ENCODE measurements at regions not wholly inside any gene's neighbourhood (a gene's known extent, or its start where the extent isn't known, plus 50 kb on each side); places are given as distances from the start of the nearest gene placed in this dataset.
"Not testable (repeated sequence)": the region's sequence is repeated elsewhere in the genome, so short reads cannot be mapped to it uniquely, and the experiment has no call there.

DNA sequence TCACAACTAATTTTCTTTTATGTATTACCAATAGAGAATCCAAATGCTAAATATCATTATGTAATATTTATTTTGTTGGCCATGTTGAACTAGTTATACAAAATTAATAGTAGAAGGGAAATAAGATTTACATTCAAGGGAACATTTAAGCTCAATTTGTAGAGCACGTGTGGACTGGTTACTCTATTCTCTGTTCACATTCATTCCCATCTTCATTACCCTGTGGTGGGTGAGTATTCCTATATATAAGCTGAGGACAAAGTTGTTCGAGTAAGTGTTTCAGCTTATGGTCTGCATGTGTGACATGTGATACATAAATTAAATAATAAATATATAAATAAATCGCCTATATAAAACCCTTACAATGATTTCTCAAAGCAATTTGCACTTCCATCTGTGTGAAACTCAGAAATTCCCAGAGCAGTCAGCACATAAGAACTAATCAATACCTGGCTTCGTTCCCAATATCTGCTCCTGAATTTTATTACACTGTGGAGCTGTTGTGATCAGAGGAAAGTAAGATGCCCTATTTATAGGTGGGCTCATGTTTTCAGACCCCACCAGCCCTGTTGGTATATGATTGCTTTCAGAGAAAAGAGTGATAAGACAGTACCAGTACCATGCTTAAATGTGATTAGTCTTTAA lies 308.2 kb upstream of the DCN start:
- 86% methylated on average over 4 of the region's 4 CpGs for WGBS
- DNase-seq: no peak
- no peaks in the 10 kb centered on the region for H3K4me1 ChIP-seq (ENCODE audit: control insufficient read depth, insufficient read depth, low read length)
- H3K4me3 ChIP-seq (ENCODE audit: low read length): no peak overlapping the region
- no peaks in the 10 kb centered on the region for H3K9me3 ChIP-seq (ENCODE audit: control insufficient read depth, low read length)
- no peak for ATAC-seq
- peaks cover 2% of the 10 kb centered on the region for H3K27me3 ChIP-seq (ENCODE audit: control insufficient read depth, insufficient read depth)
- no peak overlapping the region for H3K27ac ChIP-seq (ENCODE audit: low read length)
- intact Hi-C loops (cut with DNase I): no loop called here

DNA sequence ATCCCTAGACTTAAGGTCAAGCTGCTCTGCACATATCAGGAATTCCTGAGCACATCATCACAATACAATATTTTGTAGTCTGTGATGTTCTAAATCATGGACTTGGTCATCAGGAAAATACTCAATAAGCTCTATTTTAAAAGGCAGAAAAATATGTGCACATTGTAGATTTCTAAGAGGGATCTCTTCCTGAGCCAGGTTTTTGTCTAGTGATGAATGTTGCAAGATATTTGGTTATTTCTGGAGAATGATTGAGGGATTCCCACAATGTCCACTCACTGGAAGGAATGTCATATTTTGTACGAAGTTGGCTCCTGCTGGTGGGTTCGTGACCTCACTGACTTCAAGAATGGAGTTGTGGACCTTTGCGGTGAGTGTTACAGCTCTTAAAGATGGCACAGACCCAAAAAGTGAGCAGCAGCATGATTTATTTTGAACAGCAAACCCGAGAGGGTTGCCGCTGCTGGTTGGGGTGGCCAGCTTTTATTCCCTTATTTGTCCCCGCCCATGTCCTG lies 300.9 kb upstream of the DCN start:
- no peaks in the 10 kb centered on the region for H3K27me3 ChIP-seq (ENCODE audit: control insufficient read depth, insufficient read depth)
- H3K27ac ChIP-seq (ENCODE audit: low read length): no peak overlapping the region
- H3K4me3 ChIP-seq (ENCODE audit: low read length): no peak overlapping the region
- no peaks in the 10 kb centered on the region for H3K9me3 ChIP-seq (ENCODE audit: control insufficient read depth, low read length)
- intact Hi-C loops (cut with DNase I): no loop called here
- DNase-seq (no peak), ATAC-seq (no peak)
- H3K4me1 ChIP-seq (ENCODE audit: control insufficient read depth, insufficient read depth, low read length): no peaks in the 10 kb centered on the region
- WGBS: 78% methylated on average over 6 of the region's 6 CpGs

DNA sequence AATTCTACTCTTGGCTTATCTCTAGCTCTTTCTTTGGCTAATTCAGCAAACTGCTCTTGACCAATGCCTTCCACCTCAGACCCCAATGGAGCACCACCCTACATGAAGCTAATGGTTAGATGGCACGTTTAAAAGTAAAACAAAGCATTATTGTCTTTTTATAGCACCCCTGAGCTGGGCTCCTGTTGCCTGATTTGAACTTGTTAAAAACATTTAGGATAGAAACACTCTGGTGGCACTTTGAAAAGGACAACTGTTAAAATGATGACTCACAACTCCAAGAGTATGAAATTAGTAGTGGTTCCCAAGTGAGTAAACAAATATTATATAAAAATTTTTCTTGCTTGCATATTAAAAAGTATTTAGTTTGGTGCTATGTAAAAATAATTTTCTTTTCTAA lies 299.6 kb upstream of the DCN start:
- ATAC-seq: no peak
- Histone ChIP-seq H3K27ac (ENCODE audit: low read length) (no peak overlapping the region), H3K4me1 (ENCODE audit: control insufficient read depth, insufficient read depth, low read length) (no peaks in the 10 kb centered on the region)

DNA sequence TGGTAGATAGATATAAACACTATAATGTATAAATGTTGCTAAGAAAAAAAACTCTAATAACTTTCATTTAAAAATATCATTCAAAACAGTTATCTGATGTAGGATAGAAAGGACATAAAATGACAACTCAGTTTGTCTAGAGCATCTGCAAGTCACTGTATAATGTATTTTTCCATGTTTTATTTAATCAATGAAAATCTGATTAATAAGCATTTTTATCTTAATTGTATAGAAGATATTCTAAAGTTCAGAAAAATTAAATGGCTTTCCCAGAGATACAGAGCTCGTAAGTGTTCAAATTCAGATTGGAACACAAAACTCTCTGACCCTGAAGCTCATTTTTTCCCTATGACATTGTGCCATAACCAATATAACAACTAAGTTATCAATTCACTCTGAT lies 295.9 kb upstream of the DCN start:
- Histone ChIP-seq H3K9me3 (ENCODE audit: control insufficient read depth, low read length) (no peaks in the 10 kb centered on the region), H3K4me1 (ENCODE audit: control insufficient read depth, insufficient read depth, low read length) (no peaks in the 10 kb centered on the region), H3K4me3 (ENCODE audit: low read length) (no peak overlapping the region), H3K27ac (ENCODE audit: low read length) (no peak overlapping the region), H3K27me3 (ENCODE audit: control insufficient read depth, insufficient read depth) (no peaks in the 10 kb centered on the region)
- DNase-seq: no peak
- no peak for ATAC-seq
- WGBS: 93% methylated on average over 1 of the region's 1 CpG
- intact Hi-C loops (cut with DNase I): no loop called here

More for the DNA sequence above, 299.6 kb upstream of the DCN start:
- no peak overlapping the region for H3K4me3 ChIP-seq (ENCODE audit: low read length)
- no peaks in the 10 kb centered on the region for H3K27me3 ChIP-seq (ENCODE audit: control insufficient read depth, insufficient read depth)
- H3K9me3 ChIP-seq (ENCODE audit: control insufficient read depth, low read length): no peaks in the 10 kb centered on the region
- no peak for DNase-seq
- intact Hi-C loops (cut with DNase I): no loop called here
- WGBS: 47% methylated on average over 1 of the region's 1 CpG

DNA sequence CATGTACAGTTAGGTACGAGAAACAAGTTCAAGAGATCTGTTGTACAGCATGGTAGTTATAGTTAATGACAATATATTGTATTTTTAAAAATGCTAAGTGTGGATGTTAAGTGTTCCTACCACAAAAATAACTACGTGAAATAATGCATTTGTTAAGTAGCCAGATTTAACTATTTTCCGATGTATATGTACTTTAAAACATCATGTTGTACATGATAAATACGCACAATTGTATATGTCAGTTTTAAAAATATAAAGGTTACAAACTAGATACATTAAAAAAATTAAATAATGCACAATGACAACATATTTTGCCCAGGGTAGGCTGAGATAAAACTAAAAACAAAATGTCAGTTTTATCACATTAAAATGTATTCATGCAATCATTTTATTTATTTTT lies 285.1 kb upstream of the DCN start:
- WGBS: 94% methylated on average over 4 of the region's 4 CpGs

DNA sequence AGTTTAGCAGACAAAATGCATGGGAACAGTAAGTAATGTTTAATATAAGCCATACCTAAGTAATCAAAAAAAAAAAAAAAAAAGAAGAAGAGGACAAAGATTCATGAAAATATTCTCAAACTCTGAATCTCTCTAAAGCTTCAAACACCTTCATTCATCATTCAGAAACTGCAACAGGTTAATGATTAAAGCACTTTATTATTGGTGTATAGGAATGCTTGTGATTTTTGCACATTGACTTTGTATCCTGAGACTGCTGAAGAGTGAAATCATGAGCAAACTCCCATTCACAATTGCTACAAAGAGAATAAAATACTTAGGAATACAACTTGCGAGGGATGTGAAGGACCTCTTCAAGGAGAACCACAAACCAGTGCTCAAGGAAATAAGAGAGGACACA lies 278.4 kb upstream of the DCN start:
- Histone ChIP-seq H3K4me3 (ENCODE audit: low read length) (no peak overlapping the region), H3K27ac (ENCODE audit: low read length) (no peak overlapping the region), H3K27me3 (ENCODE audit: control insufficient read depth, insufficient read depth) (no peaks in the 10 kb centered on the region), H3K9me3 (ENCODE audit: control insufficient read depth, low read length) (no peaks in the 10 kb centered on the region), H3K4me1 (ENCODE audit: control insufficient read depth, insufficient read depth, low read length) (no peaks in the 10 kb centered on the region)
- no peak for ATAC-seq
- WGBS: 91% methylated on average over 1 of the region's 1 CpG
- no peak for DNase-seq
- intact Hi-C loops (cut with DNase I): no loop called here

More for the DNA sequence above, 285.1 kb upstream of the DCN start:
- no peak overlapping the region for H3K27ac ChIP-seq (ENCODE audit: low read length)
- intact Hi-C loops (cut with DNase I): no loop called here
- H3K27me3 ChIP-seq (ENCODE audit: control insufficient read depth, insufficient read depth): no peaks in the 10 kb centered on the region
- no peak overlapping the region for H3K4me3 ChIP-seq (ENCODE audit: low read length)
- H3K4me1 ChIP-seq (ENCODE audit: control insufficient read depth, insufficient read depth, low read length): no peaks in the 10 kb centered on the region
- no peak for DNase-seq
- no peak for ATAC-seq
- no peaks in the 10 kb centered on the region for H3K9me3 ChIP-seq (ENCODE audit: control insufficient read depth, low read length)

DNA sequence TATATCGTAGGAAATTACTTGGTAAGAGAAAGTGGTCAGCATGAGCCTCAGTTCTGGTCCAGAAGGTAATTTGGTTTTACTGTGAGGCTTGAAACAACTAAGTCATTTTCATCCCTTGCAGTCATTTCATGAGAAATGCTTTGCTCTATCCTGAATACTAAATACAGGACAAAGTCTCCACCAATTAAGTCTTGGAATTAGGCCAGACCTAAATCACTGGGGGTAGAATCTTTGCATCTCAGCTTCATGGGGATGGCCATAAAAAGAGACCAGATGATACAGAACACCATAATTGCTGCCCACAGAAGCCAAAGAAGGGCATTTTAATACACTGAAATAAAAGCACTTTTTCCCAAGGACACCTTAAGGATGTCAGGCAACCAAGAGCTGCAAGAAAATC lies 277.9 kb upstream of the DCN start:
- DNase-seq: no peak
- no peak overlapping the region for H3K27ac ChIP-seq (ENCODE audit: low read length)
- no peak for ATAC-seq
- H3K4me3 ChIP-seq (ENCODE audit: low read length): no peak overlapping the region
- 89% methylated on average over 1 of the region's 1 CpG for WGBS
- H3K9me3 ChIP-seq (ENCODE audit: control insufficient read depth, low read length): no peaks in the 10 kb centered on the region
- no peaks in the 10 kb centered on the region for H3K27me3 ChIP-seq (ENCODE audit: control insufficient read depth, insufficient read depth)
- intact Hi-C loops (cut with DNase I): no loop called here
- no peaks in the 10 kb centered on the region for H3K4me1 ChIP-seq (ENCODE audit: control insufficient read depth, insufficient read depth, low read length)

DNA sequence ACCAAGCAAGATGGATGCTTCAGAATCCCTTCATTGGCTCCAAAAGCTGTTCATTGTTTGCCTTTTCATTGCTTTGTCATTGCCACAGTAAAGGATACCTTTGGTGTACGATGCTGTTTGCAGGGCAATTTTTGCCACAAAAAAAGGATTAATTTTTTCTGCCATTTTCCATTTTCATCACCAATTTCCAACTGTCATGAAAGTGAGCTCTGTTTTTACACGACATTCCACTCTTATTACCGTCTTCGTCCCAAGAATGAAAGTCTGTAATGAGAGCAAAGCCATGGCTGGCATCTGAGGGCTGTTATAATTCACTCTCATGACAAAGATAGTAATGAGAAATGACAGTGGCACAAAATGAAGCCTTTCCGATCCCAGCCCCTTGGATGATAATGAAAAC lies 272.7 kb upstream of the DCN start:
- ATAC-seq (no peak), DNase-seq (no peak)
- no peak overlapping the region for H3K27ac ChIP-seq (ENCODE audit: low read length)
- WGBS: 68% methylated on average over 5 of the region's 5 CpGs
- H3K4me1 ChIP-seq (ENCODE audit: control insufficient read depth, insufficient read depth, low read length): no peaks in the 10 kb centered on the region
- intact Hi-C loops (cut with DNase I): no loop called here
- no peaks in the 10 kb centered on the region for H3K9me3 ChIP-seq (ENCODE audit: control insufficient read depth, low read length)
- H3K4me3 ChIP-seq (ENCODE audit: low read length): no peak overlapping the region
- H3K27me3 ChIP-seq (ENCODE audit: control insufficient read depth, insufficient read depth): no peaks in the 10 kb centered on the region

DNA sequence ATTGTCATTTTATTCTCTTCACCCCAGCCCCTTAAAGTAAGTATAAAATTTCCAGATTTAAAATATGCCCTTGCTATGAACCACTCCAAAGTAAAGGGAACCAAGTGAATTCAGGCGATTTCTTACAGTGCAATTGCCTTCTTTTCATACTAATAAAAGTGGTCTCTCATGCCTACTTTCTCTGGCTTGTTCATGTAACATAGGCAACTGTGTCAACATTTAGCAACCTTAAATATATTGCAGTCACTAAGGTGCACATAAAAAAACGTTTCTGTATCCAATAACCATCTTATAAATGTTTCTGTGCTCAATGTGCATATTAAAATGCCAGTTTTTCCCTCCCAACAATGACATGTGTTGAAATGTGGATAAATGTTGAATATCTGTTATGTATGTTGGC lies 271.6 kb upstream of the DCN start:
- Histone ChIP-seq H3K9me3 (ENCODE audit: control insufficient read depth, low read length) (no peaks in the 10 kb centered on the region), H3K4me1 (ENCODE audit: control insufficient read depth, insufficient read depth, low read length) (no peaks in the 10 kb centered on the region), H3K27ac (ENCODE audit: low read length) (no peak overlapping the region), H3K27me3 (ENCODE audit: control insufficient read depth, insufficient read depth) (no peaks in the 10 kb centered on the region), H3K4me3 (ENCODE audit: low read length) (no peak overlapping the region)
- no peak for ATAC-seq
- DNase-seq: no peak
- intact Hi-C loops (cut with DNase I): no loop called here
- whole genome bisulfite sequencing: 56% methylated on average over 2 of the region's 2 CpGs

DNA sequence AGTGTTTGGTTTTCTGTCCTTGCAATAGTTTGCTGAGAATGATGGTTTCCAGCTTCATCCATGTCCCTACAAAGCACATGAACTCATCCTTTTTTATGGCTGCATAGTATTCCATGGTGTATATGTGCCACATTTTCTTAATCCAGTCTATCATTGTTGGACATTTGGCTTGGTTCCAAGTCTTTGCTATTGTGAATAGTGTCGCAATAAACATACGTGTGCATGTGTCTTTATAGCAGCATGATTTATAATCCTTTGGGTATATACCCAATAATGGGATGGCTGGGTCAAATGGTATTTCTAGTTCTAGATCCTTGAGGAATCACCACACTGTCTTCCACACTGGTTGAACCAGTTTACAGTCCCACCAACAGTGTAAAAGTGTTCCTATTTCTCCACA lies 269.8 kb upstream of the DCN start:
- H3K27ac ChIP-seq (ENCODE audit: low read length); H3K9me3 ChIP-seq (ENCODE audit: control insufficient read depth, low read length); intact Hi-C loops (cut with DNase I); ATAC-seq; H3K4me3 ChIP-seq (ENCODE audit: low read length); H3K27me3 ChIP-seq (ENCODE audit: control insufficient read depth, insufficient read depth); DNase-seq; H3K4me1 ChIP-seq (ENCODE audit: control insufficient read depth, insufficient read depth, low read length): not testable (repeated sequence)
- WGBS: no CpG with 5 or more reads among the region's 2 CpGs

DNA sequence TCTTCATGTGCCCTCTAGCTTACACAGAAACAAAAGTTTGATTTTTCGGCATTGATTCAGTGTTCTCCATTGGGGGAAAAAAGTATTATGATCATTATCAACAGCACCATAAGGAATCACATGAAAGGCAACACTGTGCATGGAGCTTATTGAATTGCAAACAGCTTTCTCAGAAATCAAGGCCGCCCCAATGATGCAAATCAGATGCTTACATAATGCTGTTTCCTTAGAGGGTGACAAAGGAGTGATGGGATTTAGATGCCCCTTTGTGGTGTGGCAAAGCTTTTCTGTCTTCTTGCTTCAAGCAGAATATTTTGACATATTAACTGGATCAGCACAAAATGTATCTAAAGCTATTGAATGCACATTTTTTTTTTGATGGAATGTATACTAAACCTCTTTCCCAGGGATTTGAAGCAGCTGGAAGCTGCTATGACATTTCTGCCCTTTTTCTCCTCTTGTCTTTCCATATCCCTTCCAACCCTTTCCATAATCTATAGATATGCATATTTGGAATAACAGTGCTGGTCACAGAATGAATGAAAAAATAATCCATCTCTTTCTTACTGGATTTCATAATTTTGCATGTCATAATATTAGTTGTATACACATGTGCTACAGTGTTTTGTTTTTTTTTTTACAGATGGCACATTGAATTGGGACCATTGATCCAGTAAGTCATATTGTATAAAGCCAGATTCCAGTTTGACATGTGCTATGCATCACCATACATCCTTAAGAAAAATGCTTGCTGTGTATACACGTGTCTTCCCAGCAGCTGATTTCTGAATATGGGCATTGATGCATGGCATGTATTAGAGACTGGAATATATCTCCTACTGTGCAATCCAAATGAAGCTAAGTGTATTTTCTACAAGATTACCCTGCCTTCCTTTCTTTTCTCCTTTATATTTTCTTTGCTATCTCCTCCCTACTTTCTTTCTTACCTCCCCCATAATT lies 259.7 kb upstream of the DCN start:
- H3K9me3 ChIP-seq (ENCODE audit: control insufficient read depth, low read length): no peaks in the 10 kb centered on the region
- no peak for ATAC-seq
- no peak overlapping the region for H3K27ac ChIP-seq (ENCODE audit: low read length)
- H3K4me3 ChIP-seq (ENCODE audit: low read length): no peak overlapping the region
- WGBS: 73% methylated on average over 3 of the region's 3 CpGs
- no peaks in the 10 kb centered on the region for H3K4me1 ChIP-seq (ENCODE audit: control insufficient read depth, insufficient read depth, low read length)
- intact Hi-C loops (cut with DNase I): no loop called here
- H3K27me3 ChIP-seq (ENCODE audit: control insufficient read depth, insufficient read depth): no peaks in the 10 kb centered on the region
- DNase-seq: no peak
